ENCODE measurements at regions not wholly inside any gene's neighbourhood (a gene's known extent, or its start where the extent isn't known, plus 50 kb on each side); places are given as distances from the start of the nearest gene placed in this dataset.

DNA sequence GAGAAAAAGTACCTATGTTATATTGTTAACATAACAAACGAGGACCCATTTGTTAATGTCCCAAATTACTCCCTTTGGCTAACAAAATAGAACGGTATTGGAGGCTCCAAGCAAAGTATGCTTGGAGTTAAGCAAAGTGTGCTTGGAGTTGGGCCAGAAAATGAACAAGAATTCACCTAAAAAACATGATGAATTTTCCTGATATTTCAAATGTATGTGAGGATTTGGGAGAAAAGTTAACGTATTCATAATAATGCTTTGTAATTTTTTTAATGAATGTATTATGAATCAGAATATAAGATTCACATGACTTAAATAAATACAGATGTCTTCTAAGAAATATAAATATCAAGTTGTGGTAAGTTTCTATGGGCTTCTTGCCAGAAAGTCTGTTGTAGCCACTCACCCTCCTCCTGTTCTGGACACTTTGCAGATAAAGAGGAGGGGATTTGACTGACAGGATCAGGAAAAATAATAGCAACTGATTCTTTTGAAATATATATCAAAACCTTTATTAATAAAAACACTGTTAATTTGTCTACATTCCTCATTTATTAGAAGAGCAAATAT, 423.7 kb upstream of the MMADHC start:
- DNase-seq (ENCODE audit: extremely low read depth, insufficient read length): no peak
- Histone ChIP-seq H3K36me3 (ENCODE audit: control insufficient read depth, insufficient read depth, low read length) (no peaks in the 10 kb centered on the region), H3K4me3 (replicated peaks; ENCODE audit: low read depth, low read length) (no peak overlapping the region), H3K27me3 (replicated peaks; ENCODE audit: control insufficient read depth, insufficient read depth, low read length) (no peaks in the 10 kb centered on the region)
- TF ChIP-seq, protein P1, sequence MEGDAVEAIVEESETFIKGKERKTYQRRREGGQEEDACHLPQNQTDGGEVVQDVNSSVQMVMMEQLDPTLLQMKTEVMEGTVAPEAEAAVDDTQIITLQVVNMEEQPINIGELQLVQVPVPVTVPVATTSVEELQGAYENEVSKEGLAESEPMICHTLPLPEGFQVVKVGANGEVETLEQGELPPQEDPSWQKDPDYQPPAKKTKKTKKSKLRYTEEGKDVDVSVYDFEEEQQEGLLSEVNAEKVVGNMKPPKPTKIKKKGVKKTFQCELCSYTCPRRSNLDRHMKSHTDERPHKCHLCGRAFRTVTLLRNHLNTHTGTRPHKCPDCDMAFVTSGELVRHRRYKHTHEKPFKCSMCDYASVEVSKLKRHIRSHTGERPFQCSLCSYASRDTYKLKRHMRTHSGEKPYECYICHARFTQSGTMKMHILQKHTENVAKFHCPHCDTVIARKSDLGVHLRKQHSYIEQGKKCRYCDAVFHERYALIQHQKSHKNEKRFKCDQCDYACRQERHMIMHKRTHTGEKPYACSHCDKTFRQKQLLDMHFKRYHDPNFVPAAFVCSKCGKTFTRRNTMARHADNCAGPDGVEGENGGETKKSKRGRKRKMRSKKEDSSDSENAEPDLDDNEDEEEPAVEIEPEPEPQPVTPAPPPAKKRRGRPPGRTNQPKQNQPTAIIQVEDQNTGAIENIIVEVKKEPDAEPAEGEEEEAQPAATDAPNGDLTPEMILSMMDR (IDR thresholded peaks at IDR 0.05; ENCODE audit: insufficient read depth, low read length, poor library complexity, severe bottlenecking): no peak

DNA sequence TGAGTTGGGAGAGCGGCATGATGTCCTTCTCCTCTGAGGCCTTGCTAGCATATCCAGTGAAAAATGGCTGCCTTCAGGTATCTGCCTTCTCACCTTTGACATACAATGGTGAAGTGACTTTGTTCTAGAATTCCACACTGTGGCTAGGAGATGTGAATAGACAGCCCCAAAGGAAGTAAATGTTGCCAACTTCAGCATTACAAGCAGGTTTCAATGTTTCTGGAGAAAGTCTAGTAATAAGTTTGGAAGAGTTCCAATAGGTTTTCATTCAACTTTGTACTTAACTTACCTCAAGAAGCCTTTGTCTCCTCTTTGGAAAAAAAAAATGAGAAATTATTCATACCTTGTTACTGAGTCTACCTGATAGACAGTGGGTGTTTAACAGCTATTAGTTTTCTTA, 421.3 kb upstream of the MMADHC start:
- TF ChIP-seq, protein P1 (IDR thresholded peaks at IDR 0.05; ENCODE audit: insufficient read depth, low read length, poor library complexity, severe bottlenecking): no peak
- Histone ChIP-seq H3K27me3 (replicated peaks; ENCODE audit: control insufficient read depth, insufficient read depth, low read length) (no peaks in the 10 kb centered on the region), H3K36me3 (ENCODE audit: control insufficient read depth, insufficient read depth, low read length) (no peaks in the 10 kb centered on the region), H3K4me3 (replicated peaks; ENCODE audit: low read depth, low read length) (no peak overlapping the region)
- DNase-seq (ENCODE audit: extremely low read depth, insufficient read length): no peak

DNA sequence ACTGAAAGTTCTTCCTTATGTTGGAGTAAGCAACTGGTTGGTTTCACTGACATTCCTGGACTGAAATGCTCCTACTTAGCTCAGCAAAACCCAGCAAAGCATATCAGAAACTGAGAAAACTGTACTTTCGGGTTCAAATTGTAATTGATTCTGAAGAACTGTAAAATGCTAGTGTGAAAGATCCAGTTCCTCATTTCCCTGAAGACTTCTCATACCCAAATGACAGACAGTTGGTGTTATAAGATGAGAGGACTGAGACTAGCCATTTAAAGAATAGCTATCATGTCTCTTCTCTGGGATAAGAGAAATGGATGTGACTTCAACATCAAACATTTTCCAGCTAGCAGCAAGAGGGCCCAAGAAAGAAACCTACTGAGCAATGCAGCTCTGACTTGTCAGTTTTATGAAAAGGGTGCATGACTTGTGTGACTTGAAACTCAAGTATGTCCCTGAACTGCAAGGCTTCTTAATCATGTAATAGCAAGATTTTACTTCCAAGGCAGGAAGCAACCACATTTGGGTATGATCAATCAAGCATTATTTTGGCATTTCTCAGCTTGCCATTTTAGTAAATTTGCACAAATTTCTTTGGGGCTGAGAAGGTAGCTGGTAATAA, 420.3 kb upstream of the MMADHC start:
- DNase-seq (ENCODE audit: extremely low read depth, insufficient read length): no peak
- TF ChIP-seq, protein P1 (IDR thresholded peaks at IDR 0.05; ENCODE audit: insufficient read depth, low read length, poor library complexity, severe bottlenecking): no peak
- no peaks in the 10 kb centered on the region for H3K36me3 ChIP-seq (ENCODE audit: control insufficient read depth, insufficient read depth, low read length)
- H3K4me3 ChIP-seq (replicated peaks; ENCODE audit: low read depth, low read length): no peak overlapping the region
- no peaks in the 10 kb centered on the region for H3K27me3 ChIP-seq (replicated peaks; ENCODE audit: control insufficient read depth, insufficient read depth, low read length)

DNA sequence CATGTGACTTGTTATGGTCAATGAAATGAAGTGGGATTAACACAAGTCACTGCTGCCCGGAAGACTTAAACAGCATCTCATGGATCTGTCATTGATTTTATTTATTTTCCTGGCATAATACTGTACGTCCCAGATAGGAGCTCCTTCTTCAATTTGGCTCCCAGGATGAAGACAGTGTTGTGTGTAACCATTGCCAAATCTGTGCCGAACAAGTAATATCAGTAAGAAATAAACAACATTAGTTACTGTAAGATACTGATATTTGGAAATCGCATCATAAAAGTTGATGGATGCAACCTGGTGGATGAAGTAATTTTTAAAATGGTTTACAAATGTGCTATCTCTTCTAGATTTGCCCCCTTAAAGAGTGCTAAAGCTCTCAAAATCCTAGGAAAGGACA, 419.0 kb upstream of the MMADHC start:
- DNase-seq (ENCODE audit: extremely low read depth, insufficient read length): no peak
- Histone ChIP-seq H3K27me3 (replicated peaks; ENCODE audit: control insufficient read depth, insufficient read depth, low read length) (no peaks in the 10 kb centered on the region), H3K36me3 (ENCODE audit: control insufficient read depth, insufficient read depth, low read length) (no peaks in the 10 kb centered on the region), H3K4me3 (replicated peaks; ENCODE audit: low read depth, low read length) (no peak overlapping the region)
- TF ChIP-seq, protein P1 (IDR thresholded peaks at IDR 0.05; ENCODE audit: insufficient read depth, low read length, poor library complexity, severe bottlenecking): no peak

DNA sequence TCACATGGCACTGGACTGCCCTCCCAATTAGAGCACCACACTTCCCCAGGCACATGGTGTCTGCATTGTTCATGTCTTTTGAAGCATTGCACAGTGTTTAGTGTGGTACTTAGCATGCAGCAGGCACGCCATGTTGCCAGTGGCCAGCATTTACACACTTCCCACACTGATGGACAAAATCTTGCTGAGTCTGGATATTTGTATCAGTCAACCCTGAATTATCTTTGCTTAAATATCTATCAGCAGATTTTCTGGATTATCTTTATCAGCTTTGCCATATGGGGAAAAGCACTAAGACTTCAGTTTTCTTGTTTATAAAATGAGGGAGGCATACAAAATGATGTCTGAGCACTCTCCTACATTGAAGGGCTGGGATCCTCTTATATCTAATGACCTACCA, 416.0 kb upstream of the MMADHC start:
- no peaks in the 10 kb centered on the region for H3K36me3 ChIP-seq (ENCODE audit: control insufficient read depth, insufficient read depth, low read length)
- TF ChIP-seq, protein P1 (IDR thresholded peaks at IDR 0.05; ENCODE audit: insufficient read depth, low read length, poor library complexity, severe bottlenecking): no peak
- no peak for DNase-seq (ENCODE audit: extremely low read depth, insufficient read length)
- no peak overlapping the region for H3K4me3 ChIP-seq (replicated peaks; ENCODE audit: low read depth, low read length)
- no peaks in the 10 kb centered on the region for H3K27me3 ChIP-seq (replicated peaks; ENCODE audit: control insufficient read depth, insufficient read depth, low read length)
